SH-SY5Y (cell line): ENCODE measurements at regions not wholly inside any gene's neighbourhood (a gene's known extent, or its start where the extent isn't known, plus 50 kb on each side); places are given as distances from the start of the nearest gene placed in this dataset.

Source experiments
- GATA2 ChIP-seq: IDR thresholded peaks from 2 replicates; pipeline ENCODE4 v1.6.1; 2011; ENCODE audit warnings: mild to moderate bottlenecking, low read depth, low read length
- GATA3 ChIP-seq: IDR thresholded peaks from 2 replicates; pipeline ENCODE4 v1.6.1; 2011; ENCODE audit warnings: low read depth, mild to moderate bottlenecking, low read length, moderate library complexity

- TF ChIP-seq GATA2 (no peak), GATA3 (no peak)
Measured at GRCh38 chr16:85395207-85395912, 217.8 kb upstream of the GSE1 start.

GRCh38 chr16:85395913-85396878 is 216.9 kb upstream of the GSE1 start:
- no peak for TF ChIP-seq GATA2
- TF ChIP-seq GATA3 = no peak

- no peak for TF ChIP-seq GATA3
- no peak for TF ChIP-seq GATA2
Measured at GRCh38 chr16:85396879-85397871, 215.9 kb upstream of the GSE1 start.

- TF ChIP-seq GATA2 (no peak), GATA3 (no peak)
Measured at GRCh38 chr16:85398050-85398451, 215.1 kb upstream of the GSE1 start.

- TF ChIP-seq GATA3 (no peak), GATA2 (no peak)
Measured at GRCh38 chr16:85398688-85399582, 214.2 kb upstream of the GSE1 start.

DNA sequence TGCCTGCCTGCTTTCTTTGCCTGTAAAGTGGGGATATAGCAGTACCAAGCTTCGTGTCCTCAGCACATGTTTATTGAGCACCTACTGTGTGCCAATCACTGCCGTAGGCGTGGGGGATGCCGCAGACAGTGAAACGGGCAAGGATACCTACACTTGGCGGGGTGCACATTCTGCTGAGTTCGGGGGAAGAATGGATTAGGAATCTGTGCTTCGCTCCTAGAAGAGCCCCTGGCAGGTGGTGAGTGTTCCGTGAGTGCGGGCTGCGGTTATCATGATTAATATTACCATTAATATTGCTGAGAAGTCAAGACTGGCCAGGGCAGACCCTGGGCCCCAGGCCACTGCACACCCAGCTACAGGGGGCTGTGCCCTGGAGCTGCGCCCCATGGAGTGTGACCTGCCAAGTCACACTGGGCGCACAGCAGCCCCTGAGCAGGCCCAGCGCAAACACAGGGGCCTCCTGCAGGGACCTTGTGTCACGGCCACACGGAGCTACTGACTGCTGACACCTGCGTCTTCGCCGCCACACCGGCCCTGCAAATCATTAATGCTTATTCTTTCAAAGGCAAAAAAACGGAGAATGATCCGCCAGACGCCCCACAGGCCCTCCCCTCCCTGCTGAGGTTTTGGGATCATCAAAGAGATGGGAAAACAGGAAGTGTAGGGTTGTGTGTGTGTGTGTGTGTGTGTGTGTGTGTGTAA is 213.4 kb upstream of the GSE1 start:
- TF ChIP-seq GATA2 = no peak
- no peak for TF ChIP-seq GATA3

DNA sequence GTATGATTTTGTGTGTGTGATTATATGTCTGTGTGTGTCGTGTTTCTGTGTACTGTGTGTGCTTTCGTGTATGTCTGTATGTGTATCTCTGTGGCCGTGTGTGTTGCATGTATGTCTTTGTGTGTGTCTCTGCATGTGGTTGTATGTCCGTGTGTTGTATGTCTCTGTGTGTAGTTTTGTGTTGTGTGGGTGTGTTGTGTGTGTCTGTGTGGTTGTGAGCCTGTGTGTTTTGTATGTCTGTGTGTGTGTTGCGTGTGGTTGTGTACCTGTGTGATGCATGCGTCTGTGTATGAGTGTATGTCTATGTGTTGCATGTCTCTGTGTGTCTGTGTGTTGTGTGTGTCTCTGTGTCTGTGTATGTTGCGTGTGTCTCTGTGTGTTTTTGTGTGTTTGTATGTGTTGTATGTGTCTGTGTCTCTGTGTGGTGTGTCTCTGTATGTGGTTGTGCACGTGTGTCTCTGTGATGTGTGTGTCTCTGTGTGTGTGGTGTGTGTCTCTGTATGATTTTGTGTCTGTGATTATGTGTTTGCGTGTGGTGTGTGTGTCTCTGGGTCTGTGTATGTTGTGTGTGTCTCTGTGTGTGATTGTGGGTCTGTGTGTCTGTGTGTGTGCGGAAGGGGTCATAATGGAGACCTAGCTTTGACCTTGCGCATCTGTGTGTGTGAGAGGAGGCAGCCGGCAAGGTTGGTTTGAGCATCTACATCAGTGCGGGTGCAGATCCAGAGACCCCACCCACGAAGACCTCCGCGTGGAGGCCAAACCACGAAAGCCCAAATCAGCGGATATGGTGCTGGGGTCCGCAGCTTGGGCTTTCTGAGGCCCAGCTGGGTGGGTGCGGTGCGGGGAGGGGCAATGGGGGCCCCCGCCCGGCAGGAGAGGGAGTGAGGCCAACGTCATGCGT is 212.6 kb upstream of the GSE1 start:
- TF ChIP-seq GATA3 (no peak), GATA2 (no peak)

GRCh38 chr16:85401370-85401916 is 211.7 kb upstream of the GSE1 start:
- TF ChIP-seq GATA2 = no peak
- TF ChIP-seq GATA3 = no peak

- TF ChIP-seq GATA2 (no peak), GATA3 (no peak)
Measured at GRCh38 chr16:85401917-85402766, 211.0 kb upstream of the GSE1 start.
